Effector memory CD4-positive, alpha-beta T cell (primary cell): ENCODE measurements at regions not wholly inside any gene's neighbourhood (a gene's known extent, or its start where the extent isn't known, plus 50 kb on each side); places are given as distances from the start of the nearest gene placed in this dataset.

Experiments used
- DNase-seq, 3 donors: peaks; one replicate each; pipeline ENCODE4 v3.0.0-alpha.2; 2020
- H3K27ac ChIP-seq: 2 replicates; pipeline ENCODE4 v1.7.0; 2013; ENCODE audit warnings: mild to moderate bottlenecking, low read length, moderate library complexity; ENCODE audit not compliant: insufficient read depth, poor library complexity, severe bottlenecking
- H3K27me3 ChIP-seq: replicated peaks from 2 replicates; pipeline ENCODE4 v1.7.0; 2013; ENCODE audit warnings: mild to moderate bottlenecking, low read length; ENCODE audit not compliant: insufficient read depth, control insufficient read depth, poor library complexity, severe bottlenecking
- H3K36me3 ChIP-seq: 2 replicates; pipeline ENCODE4 v1.7.0; 2013; ENCODE audit warnings: mild to moderate bottlenecking, low read length, moderate library complexity; ENCODE audit not compliant: control insufficient read depth, insufficient read depth
- H3K4me1 ChIP-seq: 2 replicates; pipeline ENCODE4 v1.7.0; 2013; ENCODE audit warnings: low read length, mild to moderate bottlenecking; ENCODE audit not compliant: control insufficient read depth, insufficient read depth, poor library complexity, severe bottlenecking
- H3K4me3 ChIP-seq: 2 replicates; pipeline ENCODE4 v1.7.0; 2013; ENCODE audit warnings: low read length, low read depth, mild to moderate bottlenecking; ENCODE audit not compliant: insufficient read depth, poor library complexity, severe bottlenecking
- H3K9me3 ChIP-seq: 2 replicates; pipeline ENCODE4 v1.7.0; 2013; ENCODE audit warnings: mild to moderate bottlenecking, low read length, moderate library complexity; ENCODE audit not compliant: control insufficient read depth

DNA sequence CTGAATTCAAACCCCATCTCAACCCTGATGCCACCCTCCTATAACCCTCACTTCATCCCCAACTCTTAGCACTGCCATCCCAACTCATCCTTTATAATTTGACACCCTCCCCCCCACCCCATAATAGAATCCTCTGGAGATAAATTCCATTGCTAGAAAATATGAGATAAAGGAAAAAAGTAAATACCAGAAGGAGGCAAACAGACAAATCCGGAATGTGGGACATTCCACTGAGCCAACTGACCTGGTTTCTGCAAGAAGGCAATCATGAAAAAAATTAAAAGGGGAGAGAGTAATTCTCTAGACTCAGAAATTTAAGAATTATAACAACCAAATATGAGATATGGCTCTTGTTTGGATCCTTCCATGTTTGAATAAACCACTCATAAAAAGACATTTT lies 132.4 kb downstream of the CYP26B1 start:
- Histone ChIP-seq H3K4me1 (no peaks in the 10 kb centered on the region), H3K27me3 (no peaks in the 10 kb centered on the region), H3K27ac (no peak overlapping the region), H3K9me3 (no peaks in the 10 kb centered on the region), H3K36me3 (no peaks in the 10 kb centered on the region), H3K4me3 (no peak overlapping the region)
- no peak for DNase-seq

DNA sequence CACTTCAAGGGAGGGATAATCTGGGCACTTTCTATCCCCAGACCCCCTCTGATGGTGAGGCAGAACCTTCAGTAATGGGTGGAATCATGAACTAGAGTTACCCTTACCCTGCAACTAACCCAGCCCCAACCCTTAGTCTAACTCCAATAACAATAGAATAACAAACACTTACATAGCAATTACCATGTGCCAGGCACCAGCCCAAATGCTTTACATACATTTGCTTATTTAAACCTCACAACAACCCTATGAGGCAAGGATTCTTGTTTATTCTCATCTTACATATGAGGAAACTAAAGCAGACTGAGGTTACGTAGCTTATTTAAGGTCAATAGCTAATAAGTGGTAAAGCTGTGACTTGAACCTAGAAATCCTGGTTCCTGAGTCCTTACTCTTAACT lies 132.8 kb downstream of the CYP26B1 start:
- Histone ChIP-seq H3K4me3 (no peak overlapping the region), H3K4me1 (no peaks in the 10 kb centered on the region), H3K27me3 (no peaks in the 10 kb centered on the region), H3K9me3 (no peaks in the 10 kb centered on the region), H3K36me3 (no peaks in the 10 kb centered on the region), H3K27ac (no peak overlapping the region)
- DNase-seq = no peak

DNA sequence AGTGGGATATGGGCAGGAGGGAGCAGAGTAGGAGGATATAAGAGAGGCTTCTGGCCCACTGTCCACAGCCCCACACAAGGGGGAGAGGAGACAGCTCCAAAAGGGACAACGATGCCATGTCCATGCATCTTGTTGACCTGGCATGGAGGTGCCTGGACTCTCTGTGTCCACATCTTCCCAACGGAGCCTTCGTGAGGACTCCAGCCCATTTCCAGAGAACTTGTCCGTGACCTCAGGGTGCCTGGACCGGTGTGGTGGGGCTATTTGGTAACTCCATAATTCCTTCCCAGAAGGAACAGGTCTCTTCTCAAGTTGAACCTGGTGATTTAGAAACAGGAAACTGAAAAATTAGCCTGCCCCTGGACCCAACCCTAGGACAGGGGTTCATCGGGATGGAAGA lies 133.9 kb downstream of the CYP26B1 start:
- Histone ChIP-seq H3K4me1 (no peaks in the 10 kb centered on the region), H3K36me3 (no peaks in the 10 kb centered on the region), H3K4me3 (no peak overlapping the region), H3K27me3 (no peaks in the 10 kb centered on the region), H3K9me3 (no peaks in the 10 kb centered on the region), H3K27ac (no peak overlapping the region)
- DNase-seq = no peak

DNA sequence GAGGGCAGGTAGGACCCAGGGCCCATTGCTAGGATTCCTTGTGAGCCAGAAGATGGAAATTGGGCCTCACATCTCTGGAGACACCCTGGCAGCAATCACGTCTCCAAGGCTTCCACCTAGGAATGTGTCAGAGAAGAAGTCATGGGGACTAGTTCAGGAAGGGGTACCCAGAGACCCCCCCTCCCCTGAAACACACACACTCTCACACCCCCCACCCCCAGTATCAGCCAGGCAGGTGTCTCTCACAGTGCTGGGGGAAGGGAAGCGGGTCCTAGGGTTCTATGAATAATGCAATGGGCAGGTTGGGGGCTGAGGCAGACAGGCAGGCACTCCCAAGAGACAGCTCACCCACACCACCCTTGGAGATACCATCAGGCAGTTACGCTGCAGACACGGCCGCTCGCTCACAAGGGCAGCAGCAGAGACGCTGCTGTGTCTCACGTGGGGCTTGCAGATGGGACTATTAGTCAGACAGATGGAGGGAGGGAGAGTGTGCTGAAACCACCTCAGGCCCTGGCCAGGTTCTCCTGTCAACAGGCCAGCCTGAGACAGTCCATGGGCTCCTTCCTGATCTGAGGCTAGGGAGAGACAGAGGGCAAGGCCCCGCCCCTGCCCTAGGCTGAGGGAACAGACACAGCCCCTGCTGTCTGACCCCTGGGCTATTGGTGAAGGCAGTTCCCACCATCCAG lies 134.6 kb downstream of the CYP26B1 start:
- H3K27ac ChIP-seq = no peak overlapping the region
- H3K9me3 ChIP-seq = no peaks in the 10 kb centered on the region
- no peaks in the 10 kb centered on the region for H3K27me3 ChIP-seq
- no peaks in the 10 kb centered on the region for H3K36me3 ChIP-seq
- no peaks in the 10 kb centered on the region for H3K4me1 ChIP-seq
- DNase-seq = no peak
- no peak overlapping the region for H3K4me3 ChIP-seq

DNA sequence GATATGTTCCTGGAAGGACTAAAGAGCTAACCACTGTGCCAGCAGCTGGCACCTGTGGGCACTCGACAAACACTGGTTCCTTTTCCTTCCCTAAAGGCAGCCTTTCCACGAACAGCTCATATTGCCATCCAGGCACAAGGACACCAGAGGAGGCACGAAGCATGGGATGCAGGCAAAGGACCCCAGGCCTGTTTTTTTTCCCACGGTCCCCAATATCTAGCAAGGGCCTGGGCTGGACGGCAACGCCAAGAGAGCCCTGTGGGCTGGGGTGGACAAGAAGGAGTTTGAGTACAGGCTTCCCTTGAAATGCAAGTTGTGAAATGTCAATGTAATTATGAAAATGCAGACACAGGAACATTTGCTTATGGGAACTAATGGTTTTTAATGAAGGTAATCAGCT lies 135.9 kb downstream of the CYP26B1 start:
- Histone ChIP-seq H3K4me1 (no peaks in the 10 kb centered on the region), H3K36me3 (no peaks in the 10 kb centered on the region), H3K4me3 (no peak overlapping the region), H3K9me3 (no peaks in the 10 kb centered on the region), H3K27ac (no peak overlapping the region), H3K27me3 (no peaks in the 10 kb centered on the region)
- no peak for DNase-seq

DNA sequence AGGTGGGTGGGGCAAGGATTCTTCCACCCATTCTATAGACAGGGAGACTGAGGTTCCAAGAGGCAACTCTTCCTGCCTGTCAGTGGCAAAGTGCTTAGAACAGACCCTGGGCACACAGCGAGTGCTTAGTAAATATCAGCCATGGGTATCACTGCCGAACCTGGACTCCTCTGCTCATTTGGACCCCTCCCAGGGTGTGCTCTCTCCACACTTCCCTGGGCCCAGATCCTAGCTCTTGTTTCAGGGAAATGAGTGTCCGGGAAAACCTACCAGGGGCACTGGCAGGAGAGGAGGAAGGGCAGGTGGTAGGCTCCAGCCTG lies 136.3 kb downstream of the CYP26B1 start:
- H3K27me3 ChIP-seq = no peaks in the 10 kb centered on the region
- H3K9me3 ChIP-seq = no peaks in the 10 kb centered on the region
- no peak overlapping the region for H3K4me3 ChIP-seq
- no peak for DNase-seq
- no peak overlapping the region for H3K27ac ChIP-seq
- H3K36me3 ChIP-seq = no peaks in the 10 kb centered on the region
- H3K4me1 ChIP-seq = no peaks in the 10 kb centered on the region

DNA sequence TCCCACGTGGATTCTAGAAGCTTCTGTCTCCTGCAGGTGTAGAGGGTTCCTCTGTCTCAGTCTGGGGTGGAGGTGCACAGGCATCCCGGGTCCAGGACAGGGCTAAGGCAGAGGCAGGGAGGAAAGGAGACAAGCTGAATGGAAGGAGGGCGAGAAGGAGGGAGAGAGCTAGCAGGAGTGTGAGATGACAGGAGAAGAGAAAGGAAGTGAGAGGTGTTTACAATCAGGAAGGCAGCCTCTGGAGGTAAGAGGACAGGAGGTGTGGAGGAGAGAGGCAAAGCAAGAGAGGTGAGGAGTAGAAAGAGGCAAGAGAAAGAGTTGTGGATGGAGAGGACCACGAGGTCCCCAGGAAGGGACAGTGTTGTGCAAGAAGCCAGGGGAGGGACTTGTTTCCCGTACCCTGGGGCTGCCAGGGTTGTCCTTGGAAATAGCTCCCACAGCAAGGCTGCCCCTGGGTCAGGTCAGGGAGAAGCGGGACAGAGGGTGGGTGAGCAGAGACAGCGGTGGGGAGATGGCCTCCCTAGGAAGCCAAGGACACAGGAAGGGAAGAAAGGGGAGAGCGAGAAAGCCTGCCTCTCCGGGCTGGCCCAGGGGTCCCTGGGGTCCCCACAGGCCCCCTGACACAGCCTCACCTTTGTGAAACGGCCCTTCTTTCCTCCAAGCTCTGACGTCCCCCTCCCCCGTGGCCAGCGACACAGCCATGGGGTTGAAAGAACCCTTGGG lies 136.9 kb downstream of the CYP26B1 start:
- Histone ChIP-seq H3K9me3 (no peaks in the 10 kb centered on the region), H3K27me3 (no peaks in the 10 kb centered on the region), H3K4me3 (no peak overlapping the region), H3K36me3 (no peaks in the 10 kb centered on the region), H3K27ac (no peak overlapping the region), H3K4me1 (no peaks in the 10 kb centered on the region)
- no peak for DNase-seq

DNA sequence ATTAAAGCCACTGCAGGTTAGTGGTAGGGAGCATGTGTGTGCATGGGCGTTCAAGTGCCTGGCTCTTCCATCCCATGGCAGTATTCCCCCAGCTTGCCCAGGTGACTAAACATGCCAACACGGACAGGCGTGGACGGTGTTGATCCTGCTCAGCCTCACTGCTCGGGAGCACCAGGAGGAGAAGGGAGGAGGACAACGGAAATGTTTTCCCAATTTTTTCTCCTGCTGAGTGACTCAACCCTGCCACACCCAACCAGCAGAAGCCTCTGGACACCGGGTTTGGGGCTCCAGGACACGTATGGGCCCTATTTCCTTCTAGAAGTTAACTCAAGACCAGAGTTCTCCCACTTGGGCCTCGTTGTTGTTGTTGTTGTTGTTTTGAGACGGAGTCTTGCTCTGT lies 139.1 kb downstream of the CYP26B1 start:
- no peaks in the 10 kb centered on the region for H3K27me3 ChIP-seq
- no peak overlapping the region for H3K27ac ChIP-seq
- H3K4me3 ChIP-seq = no peak overlapping the region
- no peaks in the 10 kb centered on the region for H3K36me3 ChIP-seq
- no peak for DNase-seq
- no peaks in the 10 kb centered on the region for H3K4me1 ChIP-seq
- no peaks in the 10 kb centered on the region for H3K9me3 ChIP-seq

DNA sequence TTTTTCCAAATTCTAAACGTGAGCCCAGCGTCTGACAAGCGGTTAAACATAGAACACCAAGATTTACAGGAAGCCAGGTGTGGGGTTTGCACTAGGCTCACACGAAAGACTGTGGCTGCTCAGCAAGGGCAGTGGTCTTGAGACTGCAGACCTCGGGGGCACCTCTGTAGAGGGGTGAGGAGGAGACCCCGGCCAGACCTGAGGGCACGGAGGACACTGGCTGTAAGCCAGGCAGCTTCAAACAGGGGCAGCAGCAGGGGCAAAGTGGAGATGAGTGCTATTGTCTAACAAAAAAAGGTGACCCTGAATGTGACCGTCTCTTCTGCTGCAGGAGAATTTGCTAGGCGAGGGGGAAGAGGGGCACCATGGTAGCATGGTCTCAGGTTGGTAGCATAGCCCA lies 140.3 kb downstream of the CYP26B1 start:
- Histone ChIP-seq H3K36me3 (no peaks in the 10 kb centered on the region), H3K4me1 (no peaks in the 10 kb centered on the region), H3K27me3 (no peaks in the 10 kb centered on the region), H3K27ac (no peak overlapping the region), H3K9me3 (no peaks in the 10 kb centered on the region), H3K4me3 (no peak overlapping the region)
- no peak for DNase-seq

DNA sequence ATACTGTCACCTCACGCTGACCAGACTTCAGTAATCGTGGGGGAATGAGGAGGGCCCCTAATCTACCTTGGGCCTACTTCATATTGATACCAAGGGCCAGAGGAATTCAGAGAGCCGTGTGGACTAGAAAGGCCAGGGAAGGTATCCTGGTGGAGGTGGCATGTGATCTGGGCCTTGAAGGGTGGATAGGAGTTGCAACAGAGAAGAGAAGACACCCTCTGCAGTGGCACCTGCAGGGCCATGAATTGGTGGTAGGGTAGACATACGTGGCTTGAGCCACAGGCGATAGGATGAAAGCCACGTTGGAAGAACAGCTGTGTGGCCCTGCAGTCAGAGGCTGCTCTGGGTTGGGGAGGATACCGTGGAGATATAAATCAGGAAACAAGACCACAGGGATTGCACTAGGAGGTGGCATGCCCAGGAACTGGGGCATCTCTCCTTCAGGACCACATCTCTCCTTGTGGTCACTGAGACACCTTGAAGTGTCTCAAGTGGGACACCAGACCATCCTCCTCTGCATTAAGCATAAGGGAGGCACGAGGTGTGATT lies 141.4 kb downstream of the CYP26B1 start:
- no peak overlapping the region for H3K4me3 ChIP-seq
- no peak for DNase-seq
- H3K9me3 ChIP-seq = no peaks in the 10 kb centered on the region
- H3K36me3 ChIP-seq = no peaks in the 10 kb centered on the region
- no peak overlapping the region for H3K27ac ChIP-seq
- no peaks in the 10 kb centered on the region for H3K4me1 ChIP-seq
- H3K27me3 ChIP-seq = no peaks in the 10 kb centered on the region
